BJ (cell line): ENCODE measurements at regions not wholly inside any gene's neighbourhood (a gene's known extent, or its start where the extent isn't known, plus 50 kb on each side); places are given as distances from the start of the nearest gene placed in this dataset.

Experiments
- CTCF ChIA-PET: fragments of 350-600 bp; formaldehyde crosslinking; extraction: SDS; loops from one replicate; lab custom pipeline; 2021; ENCODE audit warnings: antibody characterized with exemption, inconsistent platforms; lab: Yijun Ruan, JAX
- POLR2A ChIA-PET: fragments of 300-600 bp; sonication (Branson Sonifier 250); formaldehyde crosslinking; extraction: SDS; loops from one replicate; lab custom pipeline; 2021; ENCODE audit warnings: antibody characterized with exemption; lab: Charles Lee
- DNase-seq: peaks from one replicate; pipeline ENCODE4 v3.0.0-alpha.2; 2011; ENCODE audit warnings: low read depth
- H3K27me3 ChIP-seq: 2 replicates; pipeline ENCODE4 v1.6.0; 2011; ENCODE audit warnings: low read length; ENCODE audit not compliant: control insufficient read depth, insufficient read depth
- H3K36me3 ChIP-seq: 2 replicates; pipeline ENCODE4 v1.5.1; 2011; ENCODE audit warnings: low read length; ENCODE audit not compliant: control insufficient read depth, insufficient read depth
- H3K4me3 ChIP-seq: 2 replicates; pipeline ENCODE4 v1.5.1; 2011; ENCODE audit warnings: low read depth, mild to moderate bottlenecking, control low read depth, low read length
- TF ChIP-seq, protein P1 (sequence below): IDR thresholded peaks from 2 replicates; pipeline ENCODE4 v1.5.1; 2011; ENCODE audit warnings: low read depth, mild to moderate bottlenecking, control low read depth, inconsistent platforms, low read length, moderate library complexity; ENCODE audit not compliant: insufficient read depth

- Histone ChIP-seq H3K27me3 (no peaks in the 10 kb centered on the region), H3K4me3 (no peak overlapping the region), H3K36me3 (no peaks in the 10 kb centered on the region)
- ChIA-PET POLR2A (no interaction called here), CTCF (no interaction called here)
- DNase-seq = no peak
- TF ChIP-seq, protein P1, sequence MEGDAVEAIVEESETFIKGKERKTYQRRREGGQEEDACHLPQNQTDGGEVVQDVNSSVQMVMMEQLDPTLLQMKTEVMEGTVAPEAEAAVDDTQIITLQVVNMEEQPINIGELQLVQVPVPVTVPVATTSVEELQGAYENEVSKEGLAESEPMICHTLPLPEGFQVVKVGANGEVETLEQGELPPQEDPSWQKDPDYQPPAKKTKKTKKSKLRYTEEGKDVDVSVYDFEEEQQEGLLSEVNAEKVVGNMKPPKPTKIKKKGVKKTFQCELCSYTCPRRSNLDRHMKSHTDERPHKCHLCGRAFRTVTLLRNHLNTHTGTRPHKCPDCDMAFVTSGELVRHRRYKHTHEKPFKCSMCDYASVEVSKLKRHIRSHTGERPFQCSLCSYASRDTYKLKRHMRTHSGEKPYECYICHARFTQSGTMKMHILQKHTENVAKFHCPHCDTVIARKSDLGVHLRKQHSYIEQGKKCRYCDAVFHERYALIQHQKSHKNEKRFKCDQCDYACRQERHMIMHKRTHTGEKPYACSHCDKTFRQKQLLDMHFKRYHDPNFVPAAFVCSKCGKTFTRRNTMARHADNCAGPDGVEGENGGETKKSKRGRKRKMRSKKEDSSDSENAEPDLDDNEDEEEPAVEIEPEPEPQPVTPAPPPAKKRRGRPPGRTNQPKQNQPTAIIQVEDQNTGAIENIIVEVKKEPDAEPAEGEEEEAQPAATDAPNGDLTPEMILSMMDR = no peak
Observed at GRCh38 chr11:104734998-104735397, 163.3 kb downstream of the CASP12 start.

DNA sequence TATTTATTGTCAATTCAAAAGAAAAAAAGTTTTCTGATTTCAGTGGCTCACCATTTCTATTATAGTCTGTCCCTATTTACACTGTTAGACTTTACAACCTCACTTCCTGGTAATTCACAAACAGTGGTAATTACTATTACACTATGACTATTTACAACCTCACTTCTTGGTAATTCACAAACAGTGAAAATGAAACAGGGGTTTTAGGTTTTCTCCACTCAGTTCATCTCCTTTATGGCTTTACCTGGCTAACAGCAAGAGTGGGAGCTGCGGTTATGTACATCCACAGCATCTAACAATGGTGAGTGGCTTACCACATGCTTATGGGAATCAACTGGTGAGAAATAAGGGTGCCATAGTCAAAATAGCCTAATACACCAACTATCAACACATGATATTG, 166.4 kb downstream of the CASP12 start:
- ChIA-PET POLR2A (no interaction called here), CTCF (no interaction called here)
- H3K4me3 ChIP-seq = no peak overlapping the region
- no peaks in the 10 kb centered on the region for H3K27me3 ChIP-seq
- no peak for DNase-seq
- TF ChIP-seq, protein P1 = no peak
- no peaks in the 10 kb centered on the region for H3K36me3 ChIP-seq

GRCh38 chr11:104728927-104729326, 169.3 kb downstream of the CASP12 start:
- CTCF ChIA-PET = no interaction called here
- Histone ChIP-seq H3K27me3 (no peaks in the 10 kb centered on the region), H3K4me3 (no peak overlapping the region), H3K36me3 (no peaks in the 10 kb centered on the region)
- TF ChIP-seq, protein P1 = no peak
- POLR2A ChIA-PET = no interaction called here
- DNase-seq = no peak

DNA sequence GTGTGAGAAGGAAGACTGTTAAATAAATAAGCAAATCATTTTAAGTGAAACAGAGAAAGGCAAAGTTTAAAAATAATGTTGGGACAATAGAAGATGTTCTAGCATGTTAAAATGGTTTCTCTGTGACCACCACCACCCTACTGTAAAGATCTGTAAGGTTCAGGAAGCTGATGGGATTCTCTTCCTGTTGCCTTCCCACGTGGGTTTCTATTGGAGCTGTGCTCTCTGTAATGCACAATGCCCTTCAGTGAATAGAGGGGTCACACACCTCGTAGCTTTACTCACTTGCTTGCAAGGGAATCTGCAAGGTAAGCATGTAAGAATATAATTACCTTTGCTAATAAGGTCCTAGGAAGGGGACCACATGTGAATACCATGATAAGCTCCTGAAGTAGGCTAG, 170.5 kb downstream of the CASP12 start:
- CTCF ChIA-PET = interaction anchor here (0.5 kb wide), 1 partner anchor 74 kb away, joined by 3 read pairs; no protein-coding TSS in a partner anchor
- TF ChIP-seq, protein P1 = no peak
- no peaks in the 10 kb centered on the region for H3K27me3 ChIP-seq
- no peak for DNase-seq
- H3K4me3 ChIP-seq = no peak overlapping the region
- POLR2A ChIA-PET = no interaction called here
- no peaks in the 10 kb centered on the region for H3K36me3 ChIP-seq

GRCh38 chr11:104727095-104727494, 171.2 kb downstream of the CASP12 start:
- DNase-seq = no peak
- CTCF ChIA-PET = no interaction called here
- no peaks in the 10 kb centered on the region for H3K27me3 ChIP-seq
- TF ChIP-seq, protein P1 = no peak
- H3K4me3 ChIP-seq = no peak overlapping the region
- H3K36me3 ChIP-seq = no peaks in the 10 kb centered on the region
- POLR2A ChIA-PET = no interaction called here
